ENCODE measurements at regions not wholly inside any gene's neighbourhood (a gene's known extent, or its start where the extent isn't known, plus 50 kb on each side); places are given as distances from the start of the nearest gene placed in this dataset.

- H4K20me1 ChIP-seq (ENCODE audit: low read depth), result no peaks in the 10 kb centered on the region
- no peaks in the 10 kb centered on the region for H3K9me3 Mint-ChIP-seq
- H3K27me3 Mint-ChIP-seq (ENCODE audit: insufficient read depth, low read depth), result peaks cover 7% of the 10 kb centered on the region
- H3K4me1 ChIP-seq, result peaks cover 20% of the 10 kb centered on the region
- H3K9ac ChIP-seq, result no peak overlapping the region
- H3K4me1 Mint-ChIP-seq, result peaks cover 34% of the 10 kb centered on the region
- H3K79me2 ChIP-seq (ENCODE audit: low read depth), result no peaks in the 10 kb centered on the region
- no peak overlapping the region for H3K27ac ChIP-seq
- H3F3A ChIP-seq (ENCODE audit: low read depth), result no peaks in the 10 kb centered on the region
- TF ChIP-seq CTCF (IDR thresholded peaks at IDR 0.05) (no peak), EZH2 (IDR thresholded peaks at IDR 0.05) (no peak), EZH2phosphoT487 (IDR thresholded peaks at IDR 0.05) (no peak)
- no peak overlapping the region for H3K4me3 Mint-ChIP-seq
- no peak for DNase-seq (ENCODE audit: low spot score)
- H3K27ac Mint-ChIP-seq, result no peak overlapping the region
- no peaks in the 10 kb centered on the region for H3K36me3 Mint-ChIP-seq
- no peaks in the 10 kb centered on the region for H3K9me3 ChIP-seq (ENCODE audit: low read depth)
- no peaks in the 10 kb centered on the region for H3K27me3 ChIP-seq
- no peak overlapping the region for H2AFZ ChIP-seq (replicated peaks)
- H3K4me2 ChIP-seq, result peak overlapping the region; percentile 42
- no peaks in the 10 kb centered on the region for H3K36me3 ChIP-seq
- H3K4me3 ChIP-seq, result no peak overlapping the region
Measured at GRCh38 chr11:115930886-115931547, 426.8 kb upstream of the CADM1 start.

- no peak overlapping the region for H3K4me3 ChIP-seq
- no peaks in the 10 kb centered on the region for H3K36me3 ChIP-seq
- H4K20me1 ChIP-seq (ENCODE audit: low read depth), result no peaks in the 10 kb centered on the region
- no peak overlapping the region for H3K9ac ChIP-seq
- H3K36me3 Mint-ChIP-seq, result no peaks in the 10 kb centered on the region
- no peaks in the 10 kb centered on the region for H3K9me3 Mint-ChIP-seq
- no peak overlapping the region for H3K27ac Mint-ChIP-seq
- H3K4me2 ChIP-seq, result peak overlapping the region; percentile 42
- no peaks in the 10 kb centered on the region for H3K27me3 ChIP-seq
- peaks cover 7% of the 10 kb centered on the region for H3K27me3 Mint-ChIP-seq (ENCODE audit: insufficient read depth, low read depth)
- no peak overlapping the region for H3K4me3 Mint-ChIP-seq
- peaks cover 20% of the 10 kb centered on the region for H3K4me1 ChIP-seq
- H3K4me1 Mint-ChIP-seq, result peaks cover 34% of the 10 kb centered on the region
- no peaks in the 10 kb centered on the region for H3K79me2 ChIP-seq (ENCODE audit: low read depth)
- no peaks in the 10 kb centered on the region for H3K9me3 ChIP-seq (ENCODE audit: low read depth)
- H3F3A ChIP-seq (ENCODE audit: low read depth), result no peaks in the 10 kb centered on the region
- H3K27ac ChIP-seq, result no peak overlapping the region
- H2AFZ ChIP-seq (replicated peaks), result no peak overlapping the region
- no peak for DNase-seq (ENCODE audit: low spot score)
- TF ChIP-seq EZH2 (IDR thresholded peaks at IDR 0.05), result no peak
- no peak for TF ChIP-seq CTCF (IDR thresholded peaks at IDR 0.05)
- no peak for TF ChIP-seq EZH2phosphoT487 (IDR thresholded peaks at IDR 0.05)
Measured at GRCh38 chr11:115930291-115930690, 426.1 kb upstream of the CADM1 start.

DNA sequence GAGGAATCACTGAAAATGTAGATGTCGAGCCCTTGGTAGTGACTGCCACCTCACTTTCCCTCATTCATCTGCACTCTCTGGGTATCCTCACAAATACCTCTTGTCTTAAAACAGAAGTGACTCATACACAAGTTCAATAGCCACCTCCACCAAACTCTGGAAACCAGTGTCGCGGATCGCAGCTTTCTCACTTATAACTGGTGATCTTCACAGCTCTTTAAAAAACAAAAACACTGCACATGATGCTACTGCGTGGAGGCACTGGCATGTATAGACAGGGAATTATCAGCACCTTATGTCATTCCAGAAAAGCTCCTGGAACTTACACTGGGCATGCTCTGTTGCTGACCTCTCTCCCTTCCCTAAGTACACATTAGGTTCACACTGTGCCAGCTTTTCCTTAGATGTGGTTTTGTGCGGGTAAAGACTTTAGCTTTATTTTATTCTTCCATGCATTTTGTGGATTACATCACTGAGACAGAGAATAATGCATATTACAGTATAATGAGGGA lies 425.5 kb upstream of the CADM1 start:
- TF ChIP-seq EZH2phosphoT487 (IDR thresholded peaks at IDR 0.05) (no peak), CTCF (IDR thresholded peaks at IDR 0.05) (no peak), EZH2 (IDR thresholded peaks at IDR 0.05) (no peak)
- H3K4me1 Mint-ChIP-seq, result peaks cover 34% of the 10 kb centered on the region
- peaks cover 7% of the 10 kb centered on the region for H3K27me3 Mint-ChIP-seq (ENCODE audit: insufficient read depth, low read depth)
- H3K27ac Mint-ChIP-seq, result no peak overlapping the region
- no peak for DNase-seq (ENCODE audit: low spot score)
- no peaks in the 10 kb centered on the region for H3K79me2 ChIP-seq (ENCODE audit: low read depth)
- H3K4me2 ChIP-seq, result peak overlapping the region; percentile 42
- H3K27me3 ChIP-seq, result no peaks in the 10 kb centered on the region
- H3K36me3 Mint-ChIP-seq, result no peaks in the 10 kb centered on the region
- H3K4me3 ChIP-seq, result no peak overlapping the region
- H3K9ac ChIP-seq, result no peak overlapping the region
- no peak overlapping the region for H3K27ac ChIP-seq
- no peaks in the 10 kb centered on the region for H3K36me3 ChIP-seq
- no peak overlapping the region for H3K4me3 Mint-ChIP-seq
- peaks cover 20% of the 10 kb centered on the region for H3K4me1 ChIP-seq
- H4K20me1 ChIP-seq (ENCODE audit: low read depth), result no peaks in the 10 kb centered on the region
- H3K9me3 ChIP-seq (ENCODE audit: low read depth), result no peaks in the 10 kb centered on the region
- no peaks in the 10 kb centered on the region for H3F3A ChIP-seq (ENCODE audit: low read depth)
- no peaks in the 10 kb centered on the region for H3K9me3 Mint-ChIP-seq
- no peak overlapping the region for H2AFZ ChIP-seq (replicated peaks)
